SK-N-SH (cell line): ENCODE measurements at regions not wholly inside any gene's neighbourhood (a gene's known extent, or its start where the extent isn't known, plus 50 kb on each side); places are given as distances from the start of the nearest gene placed in this dataset.

Experiments used
- CTCF ChIA-PET: fragments of 300-600, 350-600 bp; formaldehyde crosslinking; extraction: SDS; loops from one replicate; lab custom pipeline; 2021; lab: Yijun Ruan, JAX
- POLR2A ChIA-PET: fragments of 350-600 bp; sonication (Branson Sonifier 250); formaldehyde crosslinking; extraction: SDS; loops from one replicate; lab custom pipeline; 2020; ENCODE audit warnings: antibody characterized with exemption, inconsistent platforms; lab: Yijun Ruan, JAX
- DNase-seq: peaks from one replicate; pipeline ENCODE4 v3.0.0; 2012
- H2AFZ ChIP-seq: fragments of 200-600 bp; sonication (generic); 2 replicates; pipeline ENCODE4 v1.8.1; 2016; ENCODE audit warnings: antibody characterized with exemption, mild to moderate bottlenecking, low read depth
- H3F3A ChIP-seq: fragments of 200-600 bp; sonication (generic); replicated peaks from 2 replicates; pipeline ENCODE3; 2016; ENCODE audit warnings: antibody characterized with exemption, mild to moderate bottlenecking; ENCODE audit not compliant: insufficient read depth
- H3K27ac ChIP-seq, 2 experiments: fragments of 200-500 bp in 1 of 2; fragments of 200-600 bp in 1 of 2; sonication (Bioruptor generic) in 1 of 2; sonication (generic), shearing (Covaris generic) in 1 of 2; 2 replicates each; pipeline versions ENCODE4 v1.5.1 to v1.6.1; 2014 to 2016; ENCODE audit warnings: low read depth in 2 of 2, inconsistent platforms in 1 of 2, low read length in 1 of 2, mild to moderate bottlenecking in 1 of 2, mixed read lengths in 1 of 2
- H3K27me3 ChIP-seq: fragments of 200-600 bp; sonication (generic), shearing (Covaris generic); 2 replicates; pipeline ENCODE4 v1.6.1; 2016; ENCODE audit warnings: mixed run types; ENCODE audit not compliant: insufficient read depth
- H3K36me3 ChIP-seq, 2 experiments: fragments of 200-500 bp in 1 of 2; fragments of 200-600 bp in 1 of 2; sonication (Bioruptor generic) in 1 of 2; sonication (generic) in 1 of 2; replicated peaks in 1 of 2; 2 replicates each; pipeline versions ENCODE3 to v1.5.1; 2014 to 2016; ENCODE audit warnings: low read length in 1 of 2, mild to moderate bottlenecking in 1 of 2; ENCODE audit not compliant: insufficient read depth in 2 of 2, control insufficient read depth in 1 of 2
- H3K4me1 ChIP-seq, 2 experiments: fragments of 200-500 bp in 1 of 2; fragments of 200-600 bp in 1 of 2; sonication (Bioruptor generic) in 1 of 2; sonication (generic), shearing (Covaris generic) in 1 of 2; 2 replicates each; pipeline versions ENCODE4 v1.5.1 to v1.6.1; 2014 to 2016; ENCODE audit warnings: low read depth in 1 of 2, low read length in 1 of 2, mixed run types in 1 of 2; ENCODE audit not compliant: insufficient read depth in 2 of 2, control insufficient read depth in 1 of 2
- H3K4me2 ChIP-seq: fragments of 200-600 bp; sonication (generic), shearing (Covaris generic); 2 replicates; pipeline ENCODE4 v1.6.1; 2017; ENCODE audit warnings: mixed run types
- H3K4me3 ChIP-seq, 2 experiments: fragments of 200-500 bp in 1 of 2; fragments of 200-600 bp in 1 of 2; sonication (Bioruptor generic) in 1 of 2; sonication (generic), shearing (Covaris generic) in 1 of 2; 2 replicates each; pipeline versions ENCODE4 v1.5.1 to v1.8.1; 2014 to 2016; ENCODE audit warnings: low read depth in 2 of 2, inconsistent platforms in 1 of 2, low read length in 1 of 2, mild to moderate bottlenecking in 1 of 2, mixed read lengths in 1 of 2, moderate library complexity in 1 of 2
- H3K79me2 ChIP-seq: fragments of 200-600 bp; sonication (generic); 2 replicates; pipeline ENCODE4 v1.8.1; 2017; ENCODE audit warnings: mild to moderate bottlenecking; ENCODE audit not compliant: insufficient read depth
- H3K9ac ChIP-seq: fragments of 200-600 bp; sonication (generic); 2 replicates; pipeline ENCODE4 v1.6.1; 2017; ENCODE audit warnings: mixed run types
- H3K9me2 ChIP-seq: fragments of 200-600 bp; sonication (generic); 2 replicates; pipeline ENCODE4 v1.6.1; 2017; ENCODE audit warnings: mixed run types
- H3K9me3 ChIP-seq: fragments of 200-600 bp; sonication (generic); 2 replicates; pipeline ENCODE4 v1.6.1; 2017; ENCODE audit warnings: mixed run types, mild to moderate bottlenecking, moderate library complexity
- H4K20me1 ChIP-seq: fragments of 200-600 bp; sonication (generic); 2 replicates; pipeline ENCODE4 v1.6.1; 2017; ENCODE audit warnings: mild to moderate bottlenecking, mixed run types; ENCODE audit not compliant: insufficient read depth
- CHD2 ChIP-seq: fragments of 150-350 bp; IDR thresholded peaks from 2 replicates; pipeline ENCODE4 v1.6.1; 2018; ENCODE audit warnings: low read length; ENCODE audit not compliant: partially characterized antibody
- CTCF ChIP-seq: fragments of 200-600 bp; sonication (generic); IDR thresholded peaks from 2 replicates; pipeline ENCODE4 v1.6.1; 2017; ENCODE audit warnings: antibody characterized with exemption, mild to moderate bottlenecking, moderate library complexity
- ELF1 ChIP-seq: IDR thresholded peaks from 2 replicates; pipeline ENCODE4 v1.4.0; 2012
- EP300 ChIP-seq, 2 experiments: IDR thresholded peaks; 2 replicates each; pipeline versions ENCODE4 v1.4.0 to v1.6.1; 2012; ENCODE audit warnings: borderline replicate concordance in 1 of 2, low read depth in 1 of 2, low read length in 1 of 2
- EZH2phosphoT487 ChIP-seq: fragments of 200-600 bp; sonication (generic); IDR thresholded peaks from 2 replicates; pipeline ENCODE4 v1.6.1; 2017; ENCODE audit warnings: low read depth, mixed run types, mild to moderate bottlenecking, antibody characterized with exemption, moderate library complexity, borderline replicate concordance
- FOXJ3 ChIP-seq: sonication (generic); formaldehyde crosslinking; IDR thresholded peaks from 2 replicates; pipeline ENCODE4 v1.5.1; 2020; ENCODE audit warnings: mild to moderate bottlenecking, missing genetic modification reagents
- FOXM1 ChIP-seq: IDR thresholded peaks from 2 replicates; pipeline ENCODE4 v1.4.0; 2012; ENCODE audit warnings: low read depth, mild to moderate bottlenecking
- GABPA ChIP-seq: IDR thresholded peaks from 2 replicates; pipeline ENCODE4 v1.4.0; 2012; ENCODE audit warnings: low read depth, mild to moderate bottlenecking
- IRF3 ChIP-seq: fragments of 150-350 bp; IDR thresholded peaks from 2 replicates; pipeline ENCODE4 v1.6.1; 2016; ENCODE audit warnings: mild to moderate bottlenecking, low read depth, low read length
- JUND ChIP-seq: IDR thresholded peaks from 2 replicates; pipeline ENCODE4 v1.4.0; 2012
- MEF2A ChIP-seq: IDR thresholded peaks from 2 replicates; pipeline ENCODE4 v1.4.0; 2012; ENCODE audit warnings: low read depth, borderline replicate concordance
- MXI1 ChIP-seq: IDR thresholded peaks from 2 replicates; pipeline ENCODE4 v1.6.1; 2012; ENCODE audit warnings: mild to moderate bottlenecking, low read depth, low read length, improper control_type of control experiment
- POLR2AphosphoS5 ChIP-seq: IDR thresholded peaks from 2 replicates; pipeline ENCODE4 v1.6.1; 2012; ENCODE audit warnings: low read depth, low read length
- RAD21 ChIP-seq: IDR thresholded peaks from 2 replicates; pipeline ENCODE4 v1.6.1; 2012; ENCODE audit warnings: mild to moderate bottlenecking, low read length
- RFX5 ChIP-seq: IDR thresholded peaks from 2 replicates; pipeline ENCODE4 v1.6.1; 2012; ENCODE audit warnings: mild to moderate bottlenecking, improper control_type of control experiment, low read length
- TCF12 ChIP-seq: IDR thresholded peaks from 2 replicates; pipeline ENCODE4 v1.4.0; 2012
- TEAD4 ChIP-seq: IDR thresholded peaks from 2 replicates; pipeline ENCODE4 v1.4.0; 2012; ENCODE audit warnings: mild to moderate bottlenecking, borderline replicate concordance; ENCODE audit not compliant: insufficient read depth
- YY1 ChIP-seq: IDR thresholded peaks from 2 replicates; pipeline ENCODE4 v1.4.0; 2012; ENCODE audit warnings: low read depth, mild to moderate bottlenecking
- TF ChIP-seq, protein P1 (sequence below): IDR thresholded peaks from 2 replicates; pipeline ENCODE4 v1.4.0; 2012; ENCODE audit warnings: low read depth, borderline replicate concordance
- TF ChIP-seq, protein P2 (sequence below): IDR thresholded peaks from 2 replicates; pipeline ENCODE4 v1.4.0; 2012; ENCODE audit warnings: low read depth, borderline replicate concordance

DNA sequence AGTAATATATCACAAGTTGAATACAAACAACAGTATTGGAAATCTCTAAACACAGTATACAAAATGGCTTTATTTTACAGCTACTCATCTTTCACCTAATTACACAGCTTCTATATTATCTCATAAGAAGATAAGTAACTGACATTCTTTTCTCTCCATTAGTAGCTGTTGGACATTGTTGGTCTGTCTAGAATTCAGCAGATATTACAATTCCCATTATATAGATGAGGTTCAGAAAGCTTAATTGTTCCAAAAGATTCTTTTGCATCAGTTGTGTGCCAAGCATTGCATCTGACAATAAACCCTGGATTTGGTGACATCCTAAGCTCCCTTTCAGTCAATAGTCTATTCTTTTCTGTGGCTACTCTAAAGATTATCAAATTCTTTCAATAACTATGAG lies 187.0 kb downstream of the NTMT2 start:
- no peaks in the 10 kb centered on the region for H3F3A ChIP-seq
- POLR2A ChIA-PET: no interaction called here
- no peak overlapping the region for H3K27ac ChIP-seq
- H3K9me3 ChIP-seq: peaks cover 12% of the 10 kb centered on the region; the same call in 1 of the 2 replicates
- H3K36me3 ChIP-seq: no peaks in the 10 kb centered on the region
- CTCF ChIA-PET: interaction anchor here (0.6 kb wide), 1 partner anchor 595 kb away, joined by 3 read pairs; no protein-coding TSS in a partner anchor
- H3K27me3 ChIP-seq: no peaks in the 10 kb centered on the region
- no peak overlapping the region for H3K9ac ChIP-seq
- H3K4me1 ChIP-seq: no peaks in the 10 kb centered on the region; a peak in 1 of 4 replicates
- no peaks in the 10 kb centered on the region for H3K79me2 ChIP-seq
- no peak overlapping the region for H2AFZ ChIP-seq
- H3K4me2 ChIP-seq: no peak overlapping the region
- no peaks in the 10 kb centered on the region for H4K20me1 ChIP-seq
- no peaks in the 10 kb centered on the region for H3K9me2 ChIP-seq
- TF ChIP-seq IRF3 (no peak), JUND (no peak), CTCF (no peak), FOXM1 (no peak), MXI1 (no peak), GABPA (no peak), EZH2phosphoT487 (no peak), EP300 (IDR thresholded peaks at IDR 0.05; ENCODE audit: borderline replicate concordance in 1 of 2, low read depth in 1 of 2, low read length in 1 of 2) (no peak), CHD2 (no peak), YY1 (no peak), RAD21 (no peak), MEF2A (no peak), RFX5 (no peak), TEAD4 (no peak), FOXJ3 (CRISPR knock-in tag) (no peak), POLR2AphosphoS5 (no peak), TCF12 (no peak), ELF1 (no peak)
- TF ChIP-seq, protein P1, sequence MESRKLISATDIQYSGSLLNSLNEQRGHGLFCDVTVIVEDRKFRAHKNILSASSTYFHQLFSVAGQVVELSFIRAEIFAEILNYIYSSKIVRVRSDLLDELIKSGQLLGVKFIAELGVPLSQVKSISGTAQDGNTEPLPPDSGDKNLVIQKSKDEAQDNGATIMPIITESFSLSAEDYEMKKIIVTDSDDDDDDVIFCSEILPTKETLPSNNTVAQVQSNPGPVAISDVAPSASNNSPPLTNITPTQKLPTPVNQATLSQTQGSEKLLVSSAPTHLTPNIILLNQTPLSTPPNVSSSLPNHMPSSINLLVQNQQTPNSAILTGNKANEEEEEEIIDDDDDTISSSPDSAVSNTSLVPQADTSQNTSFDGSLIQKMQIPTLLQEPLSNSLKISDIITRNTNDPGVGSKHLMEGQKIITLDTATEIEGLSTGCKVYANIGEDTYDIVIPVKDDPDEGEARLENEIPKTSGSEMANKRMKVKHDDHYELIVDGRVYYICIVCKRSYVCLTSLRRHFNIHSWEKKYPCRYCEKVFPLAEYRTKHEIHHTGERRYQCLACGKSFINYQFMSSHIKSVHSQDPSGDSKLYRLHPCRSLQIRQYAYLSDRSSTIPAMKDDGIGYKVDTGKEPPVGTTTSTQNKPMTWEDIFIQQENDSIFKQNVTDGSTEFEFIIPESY: no peak
- TF ChIP-seq, protein P2, sequence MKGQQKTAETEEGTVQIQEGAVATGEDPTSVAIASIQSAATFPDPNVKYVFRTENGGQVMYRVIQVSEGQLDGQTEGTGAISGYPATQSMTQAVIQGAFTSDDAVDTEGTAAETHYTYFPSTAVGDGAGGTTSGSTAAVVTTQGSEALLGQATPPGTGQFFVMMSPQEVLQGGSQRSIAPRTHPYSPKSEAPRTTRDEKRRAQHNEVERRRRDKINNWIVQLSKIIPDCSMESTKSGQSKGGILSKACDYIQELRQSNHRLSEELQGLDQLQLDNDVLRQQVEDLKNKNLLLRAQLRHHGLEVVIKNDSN: no peak
- DNase-seq: no peak
- no peak overlapping the region for H3K4me3 ChIP-seq
